T47D (cell line): ENCODE measurements at regions not wholly inside any gene's neighbourhood (a gene's known extent, or its start where the extent isn't known, plus 50 kb on each side); places are given as distances from the start of the nearest gene placed in this dataset.
A peak's percentile ranks its signal among the peaks of the same experiment; 100 is the strongest.

Source experiments
- DNase-seq, 2 experiments: peaks; one replicate each; pipeline versions ENCODE4 v3.0.0 to v3.0.0-alpha.2; 2011 to 2012; ENCODE audit warnings: low read depth in 1 of 2, low spot score in 1 of 2
- JUND ChIP-seq: IDR thresholded peaks from 2 replicates; pipeline ENCODE4 v1.6.1; 2012; ENCODE audit warnings: low read depth
- in situ Hi-C: cut with HindIII; loops from 2 replicates; pipeline ENCODE4 v1.10.0; 2016; ENCODE audit warnings: low sequenced_read_pairs, low pct_unique_long_range_greater_than_20kb

DNA sequence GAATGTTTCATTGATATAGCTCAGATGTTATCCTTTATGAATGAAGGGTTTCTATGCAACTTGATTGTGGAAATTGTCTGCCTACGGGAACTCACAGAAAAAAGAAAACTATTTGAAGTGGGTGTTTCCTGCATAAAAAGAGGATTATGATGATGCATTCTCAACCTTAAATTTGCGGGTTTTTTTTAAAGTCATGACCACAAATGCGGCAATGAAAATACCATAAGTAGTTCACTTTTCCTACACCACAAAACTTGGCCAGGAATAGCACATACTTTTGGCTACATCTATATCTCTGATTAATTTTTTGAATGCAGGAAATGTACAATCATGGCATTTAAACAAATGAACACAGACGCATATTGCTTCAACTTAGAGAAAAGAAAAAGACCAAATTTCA lies 754.7 kb downstream of the DTWD2 start:
- in situ Hi-C loops: no loop called here
- no peak for TF ChIP-seq JUND

GRCh38 chr5:118228489-118228888 lies 759.9 kb downstream of the DTWD2 start:
- no peak for DNase-seq
- in situ Hi-C loops: no loop called here
- TF ChIP-seq JUND: no peak

More for the DNA sequence above, 754.7 kb downstream of the DTWD2 start:
- DNase-seq: no peak

GRCh38 chr5:118224546-118224945 lies 763.8 kb downstream of the DTWD2 start:
- TF ChIP-seq JUND: no peak
- in situ Hi-C loops: no loop called here
- DNase-seq: no peak

DNA sequence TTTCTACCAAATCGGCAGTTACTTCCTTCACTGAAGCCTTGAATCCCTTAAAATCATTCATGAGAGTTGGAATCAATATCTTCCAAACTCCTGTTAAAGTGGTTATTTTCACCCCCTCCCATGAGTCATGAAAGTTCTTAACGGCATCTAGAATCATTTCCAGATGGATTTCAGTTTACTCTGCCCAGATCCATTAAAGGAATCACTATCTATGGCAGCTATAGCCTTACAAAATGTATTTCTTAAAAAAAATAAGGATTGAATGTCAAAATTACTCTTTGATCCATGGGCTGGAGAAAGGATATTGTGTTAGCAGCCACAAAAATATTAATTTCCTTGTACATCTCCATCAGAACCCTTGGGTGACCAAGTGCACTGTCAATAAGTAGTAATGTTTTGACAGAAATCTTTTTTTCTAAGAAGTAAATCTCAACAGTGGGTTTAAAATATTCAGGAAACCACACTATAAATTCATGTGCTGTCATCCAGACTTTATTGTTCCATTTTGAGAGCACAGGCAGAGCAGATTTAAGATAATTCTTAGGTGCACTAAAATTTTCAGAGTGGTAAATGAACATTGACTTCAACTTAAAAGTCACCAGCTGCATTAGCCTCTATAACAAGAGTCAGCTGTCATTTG lies 767.7 kb downstream of the DTWD2 start:
- in situ Hi-C loops: no loop called here
- TF ChIP-seq JUND: no peak
- no peak for DNase-seq

DNA sequence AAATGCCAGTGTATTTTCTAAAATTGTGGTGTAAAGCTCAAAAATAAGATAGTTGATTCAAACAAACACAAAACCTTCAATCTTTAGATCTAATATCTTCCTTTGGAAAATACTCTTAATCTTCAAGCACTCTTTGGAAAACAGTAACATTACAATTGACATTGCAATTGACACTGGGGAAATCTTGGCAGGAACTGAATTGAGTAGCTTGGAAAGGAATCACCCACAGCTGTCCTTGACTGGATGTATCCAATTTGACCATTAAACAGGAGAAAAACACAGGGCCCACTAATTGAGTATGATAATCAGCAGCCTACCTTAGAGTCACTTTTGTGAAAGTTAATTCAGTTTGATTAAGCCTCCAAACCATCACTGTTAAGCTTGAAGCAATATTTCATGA lies 776.7 kb downstream of the DTWD2 start:
- no peak for DNase-seq
- no peak for TF ChIP-seq JUND
- in situ Hi-C loops: no loop called here

DNA sequence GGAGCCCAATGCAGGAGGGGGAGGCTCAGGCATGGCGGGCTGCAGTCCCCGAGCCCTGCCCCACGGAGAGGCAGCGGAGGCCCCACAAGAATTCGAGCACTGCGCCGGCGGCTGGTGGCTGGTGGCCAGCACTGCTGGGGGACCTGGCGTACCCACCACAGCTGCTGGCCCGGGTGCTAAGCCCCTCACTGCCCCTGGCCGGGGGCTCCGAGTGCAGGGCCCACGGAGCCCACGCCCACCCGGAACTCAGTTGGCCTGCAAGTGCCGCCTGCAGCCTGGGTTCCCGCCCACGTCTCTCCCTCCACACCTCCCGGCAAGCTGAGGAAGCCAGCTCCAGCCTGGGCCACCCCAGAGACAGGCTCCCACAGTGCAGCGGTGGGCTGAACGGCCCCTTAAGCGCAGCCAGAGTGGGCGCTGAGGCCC lies 780.3 kb downstream of the DTWD2 start:
- TF ChIP-seq JUND: no peak
- DNase-seq: no peak
- in situ Hi-C loops: no loop called here

GRCh38 chr5:118199801-118200200 lies 788.5 kb downstream of the DTWD2 start:
- TF ChIP-seq JUND: no peak
- in situ Hi-C loops: no loop called here

DNA sequence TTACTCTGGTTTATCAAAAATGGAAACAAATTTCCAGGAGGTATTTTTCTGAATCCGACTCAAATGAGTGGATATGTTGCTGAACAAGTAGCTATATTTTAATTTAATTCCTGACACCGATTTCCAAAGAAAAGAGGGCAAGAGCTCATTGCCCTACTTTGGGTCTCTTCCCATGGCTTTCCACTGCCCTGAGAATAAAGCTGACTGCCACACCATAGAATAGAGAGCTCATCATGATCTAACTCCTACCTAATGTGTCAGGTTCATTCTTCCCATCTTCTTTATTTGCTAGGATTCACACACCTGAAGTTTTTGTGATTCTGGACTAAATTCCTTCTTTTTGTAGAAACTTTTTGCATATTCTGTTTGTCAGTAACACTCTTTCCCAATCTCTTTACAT lies 792.1 kb downstream of the DTWD2 start:
- in situ Hi-C loops: no loop called here
- TF ChIP-seq JUND: no peak
- no peak for DNase-seq

More at GRCh38 chr5:118199801-118200200, 788.5 kb downstream of the DTWD2 start:
- DNase-seq: no peak

DNA sequence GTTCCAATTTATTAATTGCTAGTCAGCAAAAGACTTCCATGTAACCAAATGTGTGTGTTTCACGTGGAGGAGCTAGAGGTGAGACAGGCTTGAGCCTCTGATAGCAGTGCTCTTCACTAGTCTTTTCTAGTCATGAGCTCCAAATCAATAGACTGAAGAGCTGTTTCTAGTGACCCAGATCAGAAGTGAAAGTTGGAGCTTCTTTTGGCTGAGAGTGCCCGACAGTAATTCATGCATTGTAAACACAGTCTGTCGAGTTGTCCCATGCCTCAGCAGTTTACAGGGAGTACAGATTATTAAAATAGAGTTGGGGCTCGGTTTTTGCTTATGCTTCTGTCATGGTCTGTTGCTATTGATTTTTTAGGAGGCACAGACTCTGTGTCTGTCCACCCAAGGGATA lies 793.1 kb downstream of the DTWD2 start:
- DNase-seq: peak in 1 of 2 experiments; percentile 32
- TF ChIP-seq JUND: no peak
- in situ Hi-C loops: no loop called here

- in situ Hi-C loops: no loop called here
- TF ChIP-seq JUND: no peak
- DNase-seq: no peak
Observed at GRCh38 chr5:118193194-118193905, 795.0 kb downstream of the DTWD2 start.

DNA sequence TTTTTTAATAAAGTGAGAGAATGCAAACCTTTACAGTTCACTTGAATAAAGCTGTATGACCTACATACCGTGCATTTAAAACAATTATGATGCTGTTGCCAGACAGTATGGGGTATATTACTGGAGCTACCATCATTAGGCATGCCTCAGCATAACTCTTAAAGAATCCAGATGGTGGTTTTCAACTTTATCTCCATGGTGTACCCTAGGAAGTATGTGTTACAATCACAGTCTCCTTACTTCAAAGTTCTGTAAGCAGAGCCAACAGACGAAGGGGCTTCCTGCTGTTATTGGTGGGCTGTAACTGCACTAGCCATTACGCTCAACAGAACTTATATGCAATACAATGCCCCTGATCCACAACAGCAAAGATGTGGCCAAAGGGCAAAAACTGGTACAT lies 803.3 kb downstream of the DTWD2 start:
- no peak for DNase-seq
- in situ Hi-C loops: no loop called here
- no peak for TF ChIP-seq JUND

GRCh38 chr5:118176146-118176545 lies 812.2 kb downstream of the DTWD2 start:
- no peak for TF ChIP-seq JUND
- no peak for DNase-seq
- in situ Hi-C loops: no loop called here

DNA sequence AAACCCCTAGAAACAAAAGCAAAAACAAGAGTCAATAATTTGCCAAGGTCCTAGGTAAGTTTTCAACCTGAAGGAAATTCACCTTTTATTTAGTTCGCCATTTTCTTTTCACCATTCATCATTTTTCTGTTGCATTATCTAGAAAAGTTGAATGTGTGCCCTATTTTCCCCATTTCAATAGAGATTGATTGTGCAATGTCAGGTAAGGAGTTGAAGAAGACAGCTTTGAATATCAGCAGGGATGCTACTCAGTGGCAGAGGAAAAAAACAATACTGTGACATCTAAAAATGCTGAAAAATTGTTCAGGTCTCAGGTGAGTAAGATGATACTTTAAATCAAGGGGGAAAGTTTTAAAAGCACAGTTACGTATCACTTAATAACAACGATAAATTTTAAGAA lies 813.7 kb downstream of the DTWD2 start:
- no peak for DNase-seq
- TF ChIP-seq JUND: no peak
- in situ Hi-C loops: no loop called here
